ENCODE measurements at regions not wholly inside any gene's neighbourhood (a gene's known extent, or its start where the extent isn't known, plus 50 kb on each side); places are given as distances from the start of the nearest gene placed in this dataset.

DNA sequence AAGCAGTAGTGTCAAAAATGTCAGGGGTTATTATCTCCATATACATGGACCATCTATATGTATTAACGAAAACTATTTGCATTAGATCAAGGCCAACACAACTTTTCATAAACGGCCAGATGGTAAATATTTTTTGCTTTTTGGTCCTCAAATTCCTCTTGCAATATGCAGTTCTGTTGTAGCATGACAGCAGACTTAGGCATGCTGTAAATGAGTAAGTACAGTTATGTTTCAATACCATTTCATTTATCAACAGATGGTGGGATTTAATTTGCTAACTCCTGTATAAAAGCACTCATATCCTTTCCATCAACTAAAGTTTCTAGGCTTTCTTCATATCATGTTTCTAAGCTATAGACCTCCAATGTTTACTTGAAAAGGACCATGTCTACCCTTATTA lies 208.1 kb downstream of the ANKRD50 start:
- TF ChIP-seq, protein P1, sequence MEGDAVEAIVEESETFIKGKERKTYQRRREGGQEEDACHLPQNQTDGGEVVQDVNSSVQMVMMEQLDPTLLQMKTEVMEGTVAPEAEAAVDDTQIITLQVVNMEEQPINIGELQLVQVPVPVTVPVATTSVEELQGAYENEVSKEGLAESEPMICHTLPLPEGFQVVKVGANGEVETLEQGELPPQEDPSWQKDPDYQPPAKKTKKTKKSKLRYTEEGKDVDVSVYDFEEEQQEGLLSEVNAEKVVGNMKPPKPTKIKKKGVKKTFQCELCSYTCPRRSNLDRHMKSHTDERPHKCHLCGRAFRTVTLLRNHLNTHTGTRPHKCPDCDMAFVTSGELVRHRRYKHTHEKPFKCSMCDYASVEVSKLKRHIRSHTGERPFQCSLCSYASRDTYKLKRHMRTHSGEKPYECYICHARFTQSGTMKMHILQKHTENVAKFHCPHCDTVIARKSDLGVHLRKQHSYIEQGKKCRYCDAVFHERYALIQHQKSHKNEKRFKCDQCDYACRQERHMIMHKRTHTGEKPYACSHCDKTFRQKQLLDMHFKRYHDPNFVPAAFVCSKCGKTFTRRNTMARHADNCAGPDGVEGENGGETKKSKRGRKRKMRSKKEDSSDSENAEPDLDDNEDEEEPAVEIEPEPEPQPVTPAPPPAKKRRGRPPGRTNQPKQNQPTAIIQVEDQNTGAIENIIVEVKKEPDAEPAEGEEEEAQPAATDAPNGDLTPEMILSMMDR (IDR thresholded peaks at IDR 0.05; ENCODE audit: low read length): no peak
- TF ChIP-seq EZH2 (IDR thresholded peaks at IDR 0.05; ENCODE audit: borderline replicate concordance, low read length): no peak
